Hepatocyte (in vitro differentiated cells): ENCODE measurements at regions not wholly inside any gene's neighbourhood (a gene's known extent, or its start where the extent isn't known, plus 50 kb on each side); places are given as distances from the start of the nearest gene placed in this dataset.

Source experiments
- EZH2 ChIP-seq: fragments of 200-600 bp; sonication (generic); IDR thresholded peaks from 2 replicates; pipeline ENCODE4 v1.6.1; 2016; ENCODE audit warnings: antibody characterized with exemption, mild to moderate bottlenecking, borderline replicate concordance
- EZH2phosphoT487 ChIP-seq: fragments of 200-600 bp; sonication (generic); IDR thresholded peaks from one replicate; pipeline ENCODE4 v1.6.1; 2018; ENCODE audit warnings: antibody characterized with exemption, mild to moderate bottlenecking, low read depth, moderate library complexity; ENCODE audit not compliant: unreplicated experiment, severe bottlenecking
- TF ChIP-seq, protein P1 (sequence below): fragments of 200-600 bp; sonication (generic); IDR thresholded peaks from 2 replicates; pipeline ENCODE4 v1.5.1; 2016; ENCODE audit warnings: antibody characterized with exemption, mild to moderate bottlenecking; ENCODE audit not compliant: poor library complexity

DNA sequence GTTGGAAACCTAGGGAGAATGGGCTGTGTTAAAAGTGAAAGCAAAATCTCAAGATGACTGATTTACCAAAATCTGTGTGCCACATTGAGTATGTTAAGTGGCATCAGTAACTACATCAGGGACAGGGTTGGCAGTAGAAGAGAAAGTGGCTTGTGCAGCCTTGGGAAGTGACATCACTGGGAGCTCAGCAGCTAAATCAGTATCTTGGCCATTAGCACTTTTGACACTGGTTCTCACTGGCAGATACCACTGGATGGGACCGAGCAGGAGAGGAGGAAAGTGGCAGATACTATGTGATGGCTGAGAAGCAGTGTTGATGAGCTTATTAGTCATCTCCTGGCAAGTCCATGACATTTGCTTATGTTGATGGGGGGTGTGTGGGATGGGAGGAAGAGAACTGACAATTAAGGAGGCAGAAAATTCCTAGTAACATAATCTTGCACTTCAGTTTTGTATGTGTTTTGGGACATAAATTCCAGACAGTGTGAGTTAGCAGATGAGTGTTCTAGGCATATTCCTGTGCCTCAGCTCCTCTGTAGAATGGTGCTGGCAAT is 322.2 kb downstream of the SOX4 start:
- TF ChIP-seq, protein P1, sequence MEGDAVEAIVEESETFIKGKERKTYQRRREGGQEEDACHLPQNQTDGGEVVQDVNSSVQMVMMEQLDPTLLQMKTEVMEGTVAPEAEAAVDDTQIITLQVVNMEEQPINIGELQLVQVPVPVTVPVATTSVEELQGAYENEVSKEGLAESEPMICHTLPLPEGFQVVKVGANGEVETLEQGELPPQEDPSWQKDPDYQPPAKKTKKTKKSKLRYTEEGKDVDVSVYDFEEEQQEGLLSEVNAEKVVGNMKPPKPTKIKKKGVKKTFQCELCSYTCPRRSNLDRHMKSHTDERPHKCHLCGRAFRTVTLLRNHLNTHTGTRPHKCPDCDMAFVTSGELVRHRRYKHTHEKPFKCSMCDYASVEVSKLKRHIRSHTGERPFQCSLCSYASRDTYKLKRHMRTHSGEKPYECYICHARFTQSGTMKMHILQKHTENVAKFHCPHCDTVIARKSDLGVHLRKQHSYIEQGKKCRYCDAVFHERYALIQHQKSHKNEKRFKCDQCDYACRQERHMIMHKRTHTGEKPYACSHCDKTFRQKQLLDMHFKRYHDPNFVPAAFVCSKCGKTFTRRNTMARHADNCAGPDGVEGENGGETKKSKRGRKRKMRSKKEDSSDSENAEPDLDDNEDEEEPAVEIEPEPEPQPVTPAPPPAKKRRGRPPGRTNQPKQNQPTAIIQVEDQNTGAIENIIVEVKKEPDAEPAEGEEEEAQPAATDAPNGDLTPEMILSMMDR = no peak
- no peak for TF ChIP-seq EZH2
- TF ChIP-seq EZH2phosphoT487 = no peak
